ENCODE measurements at regions not wholly inside any gene's neighbourhood (a gene's known extent, or its start where the extent isn't known, plus 50 kb on each side); places are given as distances from the start of the nearest gene placed in this dataset.

- H3K4me1 ChIP-seq (ENCODE audit: insufficient read depth): peaks cover 15% of the 10 kb centered on the region; the same call in 1 of the 2 replicates
- no peak overlapping the region for H3K4me3 ChIP-seq
- H3K27me3 ChIP-seq (replicated peaks; ENCODE audit: insufficient read depth): no peaks in the 10 kb centered on the region
- TF ChIP-seq EZH2 (IDR thresholded peaks at IDR 0.05; ENCODE audit: insufficient read depth, poor library complexity, severe bottlenecking) (no peak), EZH2phosphoT487 (IDR thresholded peaks at IDR 0.05; ENCODE audit: insufficient read depth, low read depth) (no peak)
- H3K36me3 ChIP-seq (ENCODE audit: low read depth): no peaks in the 10 kb centered on the region
- H3K27ac ChIP-seq: no peak overlapping the region
- WGBS, 2 experiments (ENCODE audit: low coverage in 1 of 2, low lambda C conversion rate in 2 of 2, missing lambda C conversion rate in 2 of 2): 53 to 58% methylated on average over 8 of the region's 8 CpGs
- no peaks in the 10 kb centered on the region for H3K9me2 ChIP-seq (ENCODE audit: insufficient read depth)
- H3F3A ChIP-seq (ENCODE audit: insufficient read depth): no peaks in the 10 kb centered on the region
- H3K9ac ChIP-seq: no peak overlapping the region
- H4K20me1 ChIP-seq (ENCODE audit: insufficient read depth): no peaks in the 10 kb centered on the region
- H3K9me3 ChIP-seq (ENCODE audit: low read depth): no peaks in the 10 kb centered on the region
- in situ Hi-C loops (cut with MboI): no loop called here
- peak; percentile 54 for DNase-seq
- H2AFZ ChIP-seq: no peak overlapping the region
- no peaks in the 10 kb centered on the region for H3K79me2 ChIP-seq (ENCODE audit: insufficient read depth)
- no peak overlapping the region for H3K4me2 ChIP-seq (ENCODE audit: unreplicated experiment)
These were observed 230.5 kb upstream of the AUTS2 start for GRCh38 chr7:69367780-69368179.

GRCh38 chr7:69373171-69374043, 224.9 kb upstream of the AUTS2 start:
- peaks cover 16% of the 10 kb centered on the region for H3K4me1 ChIP-seq (ENCODE audit: insufficient read depth)
- H3K27ac ChIP-seq: peak overlapping the region; percentile 58
- WGBS, 2 experiments (ENCODE audit: low coverage in 1 of 2, low lambda C conversion rate in 2 of 2, missing lambda C conversion rate in 2 of 2): 15 to 20% methylated on average over 6 of the region's 6 CpGs
- peak; percentile 84 for DNase-seq
- H3K4me2 ChIP-seq (ENCODE audit: unreplicated experiment): peak overlapping the region; percentile 65
- peak overlapping the region; percentile 20; the same call in 1 of the 2 replicates for H3K9ac ChIP-seq
- in situ Hi-C loops (cut with MboI): no loop called here
- H2AFZ ChIP-seq: peak overlapping the region; percentile 30; the same call in 1 of the 2 replicates
- H3K9me2 ChIP-seq (ENCODE audit: insufficient read depth): no peaks in the 10 kb centered on the region
- H3F3A ChIP-seq (ENCODE audit: insufficient read depth): peaks cover 8% of the 10 kb centered on the region
- H3K27me3 ChIP-seq (replicated peaks; ENCODE audit: insufficient read depth): no peaks in the 10 kb centered on the region; the same call in 1 of the 2 replicates
- H3K36me3 ChIP-seq (ENCODE audit: low read depth): no peaks in the 10 kb centered on the region
- TF ChIP-seq EZH2 (IDR thresholded peaks at IDR 0.05; ENCODE audit: insufficient read depth, poor library complexity, severe bottlenecking) (no peak), EZH2phosphoT487 (IDR thresholded peaks at IDR 0.05; ENCODE audit: insufficient read depth, low read depth) (no peak)
- no peaks in the 10 kb centered on the region for H3K9me3 ChIP-seq (ENCODE audit: low read depth)
- H3K4me3 ChIP-seq: peak overlapping the region; percentile 41
- no peaks in the 10 kb centered on the region for H4K20me1 ChIP-seq (ENCODE audit: insufficient read depth)
- H3K79me2 ChIP-seq (ENCODE audit: insufficient read depth): no peaks in the 10 kb centered on the region

- peaks cover 8% of the 10 kb centered on the region for H3F3A ChIP-seq (ENCODE audit: insufficient read depth)
- peak; percentile 60 for DNase-seq
- peak overlapping the region; percentile 20; the same call in 1 of the 2 replicates for H3K9ac ChIP-seq
- in situ Hi-C loops (cut with MboI): no loop called here
- H3K4me3 ChIP-seq: peak overlapping the region; percentile 41
- H4K20me1 ChIP-seq (ENCODE audit: insufficient read depth): no peaks in the 10 kb centered on the region
- 3% methylated on average over 5 of the region's 5 CpGs for WGBS, 2 experiments (ENCODE audit: low coverage in 1 of 2, low lambda C conversion rate in 2 of 2, missing lambda C conversion rate in 2 of 2)
- peaks cover 16% of the 10 kb centered on the region for H3K4me1 ChIP-seq (ENCODE audit: insufficient read depth)
- peak overlapping the region; percentile 30; the same call in 1 of the 2 replicates for H2AFZ ChIP-seq
- H3K27me3 ChIP-seq (replicated peaks; ENCODE audit: insufficient read depth): no peaks in the 10 kb centered on the region; the same call in 1 of the 2 replicates
- H3K4me2 ChIP-seq (ENCODE audit: unreplicated experiment): peak overlapping the region; percentile 65
- no peak for TF ChIP-seq EZH2 (IDR thresholded peaks at IDR 0.05; ENCODE audit: insufficient read depth, poor library complexity, severe bottlenecking)
- TF ChIP-seq EZH2phosphoT487 (IDR thresholded peaks at IDR 0.05; ENCODE audit: insufficient read depth, low read depth): no peak
- H3K79me2 ChIP-seq (ENCODE audit: insufficient read depth): no peaks in the 10 kb centered on the region
- peak overlapping the region; percentile 58 for H3K27ac ChIP-seq
- no peaks in the 10 kb centered on the region for H3K9me3 ChIP-seq (ENCODE audit: low read depth)
- H3K36me3 ChIP-seq (ENCODE audit: low read depth): no peaks in the 10 kb centered on the region
- H3K9me2 ChIP-seq (ENCODE audit: insufficient read depth): no peaks in the 10 kb centered on the region
These were observed 224.2 kb upstream of the AUTS2 start for GRCh38 chr7:69374044-69374425.

GRCh38 chr7:69377191-69377590, 221.1 kb upstream of the AUTS2 start:
- 10 to 12% methylated on average over 5 of the region's 5 CpGs for WGBS, 2 experiments (ENCODE audit: low coverage in 1 of 2, low lambda C conversion rate in 2 of 2, missing lambda C conversion rate in 2 of 2)
- no peak overlapping the region for H3K4me3 ChIP-seq
- no peaks in the 10 kb centered on the region for H3K9me3 ChIP-seq (ENCODE audit: low read depth)
- DNase-seq: no peak
- in situ Hi-C loops (cut with MboI): no loop called here
- H3F3A ChIP-seq (ENCODE audit: insufficient read depth): peaks cover 8% of the 10 kb centered on the region
- H3K9me2 ChIP-seq (ENCODE audit: insufficient read depth): no peaks in the 10 kb centered on the region
- no peak overlapping the region for H3K9ac ChIP-seq
- H3K36me3 ChIP-seq (ENCODE audit: low read depth): no peaks in the 10 kb centered on the region
- H3K27ac ChIP-seq: no peak overlapping the region
- H3K4me2 ChIP-seq (ENCODE audit: unreplicated experiment): no peak overlapping the region
- no peaks in the 10 kb centered on the region; the same call in 1 of the 2 replicates for H3K27me3 ChIP-seq (replicated peaks; ENCODE audit: insufficient read depth)
- H3K4me1 ChIP-seq (ENCODE audit: insufficient read depth): peaks cover 16% of the 10 kb centered on the region
- no peaks in the 10 kb centered on the region for H4K20me1 ChIP-seq (ENCODE audit: insufficient read depth)
- H2AFZ ChIP-seq: no peak overlapping the region
- TF ChIP-seq EZH2 (IDR thresholded peaks at IDR 0.05; ENCODE audit: insufficient read depth, poor library complexity, severe bottlenecking): no peak
- TF ChIP-seq EZH2phosphoT487 (IDR thresholded peaks at IDR 0.05; ENCODE audit: insufficient read depth, low read depth): no peak
- H3K79me2 ChIP-seq (ENCODE audit: insufficient read depth): no peaks in the 10 kb centered on the region

All from GM23248 (cell line).